Lower leg skin (tissue), 4 donors: ENCODE measurements at regions not wholly inside any gene's neighbourhood (a gene's known extent, or its start where the extent isn't known, plus 50 kb on each side); places are given as distances from the start of the nearest gene placed in this dataset.

Experiments
- DNase-seq, 2 donors: peaks; one replicate each; pipeline ENCODE4 v3.0.0-alpha.2; 2019; ENCODE audit warnings: low spot score in 2 of 2
- H3K4me3 ChIP-seq: fragments of 200-600 bp; sonication (generic); 2 replicates; pipeline ENCODE4 v1.5.1; 2017; ENCODE audit warnings: mild to moderate bottlenecking, low read depth; ENCODE audit not compliant: poor library complexity, severe bottlenecking
- CTCF ChIP-seq, 3 donors: fragments of 450-650 bp; IDR thresholded peaks; one replicate each; pipeline ENCODE4 v1.5.1; 2016; ENCODE audit warnings: antibody characterized with exemption in 3 of 3, mild to moderate bottlenecking in 3 of 3, moderate library complexity in 2 of 3
- POLR2A ChIP-seq, 2 donors: fragments of 450-650 bp; IDR thresholded peaks; one replicate each; pipeline ENCODE4 v1.6.1; 2016 to 2017; ENCODE audit warnings: antibody characterized with exemption in 2 of 2, mild to moderate bottlenecking in 1 of 2, moderate library complexity in 1 of 2
- WGBS, 2 donors: methylation state at CpG; one replicate each; pipeline ENCODE4 v1.1.5; 2018; 5-methylcytosine and 5-hydroxymethylcytosine counted together
- intact Hi-C: fragments of 100-400 bp; cut with DNase I; formaldehyde crosslinking; loops from one replicate; pipeline ENCODE4 v1.15.0; 2023; ENCODE audit warnings: low total_unique reads

- 89 to 95% methylated on average over 8 of the region's 8 CpGs for WGBS, 2 donors
- no peak overlapping the region for H3K4me3 ChIP-seq
Observed at GRCh38 chr4:55253948-55254593, 92.0 kb upstream of the SRD5A3 start.

GRCh38 chr4:55255179-55255578 is 90.9 kb upstream of the SRD5A3 start:
- no peak overlapping the region for H3K4me3 ChIP-seq
- no peak for DNase-seq
- intact Hi-C loops: no loop called here
- TF ChIP-seq POLR2A (IDR thresholded peaks at IDR 0.05) (no peak), CTCF (IDR thresholded peaks at IDR 0.05) (no peak)
- WGBS, 2 donors: 86 to 91% methylated on average over 1 of the region's 1 CpG

More at GRCh38 chr4:55253948-55254593, 92.0 kb upstream of the SRD5A3 start:
- intact Hi-C loops: no loop called here
- DNase-seq: no peak
- TF ChIP-seq CTCF (IDR thresholded peaks at IDR 0.05): no peak
- no peak for TF ChIP-seq POLR2A (IDR thresholded peaks at IDR 0.05)

- intact Hi-C loops: no loop called here
- TF ChIP-seq CTCF (IDR thresholded peaks at IDR 0.05) (no peak), POLR2A (IDR thresholded peaks at IDR 0.05) (no peak)
Observed at GRCh38 chr4:55256787-55257186, 89.3 kb upstream of the SRD5A3 start.

GRCh38 chr4:55258152-55258865 is 87.7 kb upstream of the SRD5A3 start:
- WGBS, 2 donors: 63 to 64% methylated on average over 5 of the region's 5 CpGs
- TF ChIP-seq POLR2A (IDR thresholded peaks at IDR 0.05): no peak
- TF ChIP-seq CTCF (IDR thresholded peaks at IDR 0.05): no peak
- no peak for DNase-seq
- intact Hi-C loops: no loop called here
- H3K4me3 ChIP-seq: no peak overlapping the region

More at GRCh38 chr4:55256787-55257186, 89.3 kb upstream of the SRD5A3 start:
- WGBS, 2 donors: 46 to 49% methylated on average over 6 of the region's 6 CpGs
- H3K4me3 ChIP-seq: no peak overlapping the region
- DNase-seq: no peak

GRCh38 chr4:55259294-55259693 is 86.7 kb upstream of the SRD5A3 start:
- TF ChIP-seq POLR2A (IDR thresholded peaks at IDR 0.05) (no peak), CTCF (IDR thresholded peaks at IDR 0.05) (no peak)
- no peak for DNase-seq
- no peak overlapping the region for H3K4me3 ChIP-seq
- intact Hi-C loops: no loop called here
- 56 to 58% methylated on average over 3 of the region's 3 CpGs for WGBS, 2 donors
